ENCODE measurements at regions not wholly inside any gene's neighbourhood (a gene's known extent, or its start where the extent isn't known, plus 50 kb on each side); places are given as distances from the start of the nearest gene placed in this dataset.

DNA sequence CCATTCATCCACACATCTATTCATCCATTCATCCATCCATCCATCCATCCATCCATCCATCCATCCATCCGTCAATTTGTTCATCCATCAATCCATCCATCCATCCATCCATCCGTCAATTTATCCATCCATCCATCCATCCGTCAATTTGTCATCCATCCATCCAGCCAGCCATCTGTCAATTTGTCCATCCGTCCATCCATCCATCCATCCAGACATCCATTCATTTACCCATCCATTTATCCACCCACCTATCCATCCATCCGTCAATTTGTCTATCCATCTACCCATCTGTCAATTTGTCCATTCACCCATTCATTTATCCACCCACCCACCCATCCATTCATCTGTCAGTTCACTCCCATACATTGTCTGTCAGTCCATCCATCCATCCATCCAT lies 209.5 kb upstream of the ZNF536 start:
- 5% methylated on average over 5 of the region's 5 CpGs for whole genome bisulfite sequencing (ENCODE audit: missing lambda C conversion rate)
- H3K4me3 ChIP-seq = no peak overlapping the region
- TF ChIP-seq RCOR1 (IDR thresholded peaks at IDR 0.05; ENCODE audit: low read depth, low read length) (no peak), POLR2A (IDR thresholded peaks at IDR 0.05; ENCODE audit: low read length) (no peak), SREBF2 (IDR thresholded peaks at IDR 0.05) (no peak)
- TF ChIP-seq, protein P1, sequence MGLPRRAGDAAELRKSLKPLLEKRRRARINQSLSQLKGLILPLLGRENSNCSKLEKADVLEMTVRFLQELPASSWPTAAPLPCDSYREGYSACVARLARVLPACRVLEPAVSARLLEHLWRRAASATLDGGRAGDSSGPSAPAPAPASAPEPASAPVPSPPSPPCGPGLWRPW (IDR thresholded peaks at IDR 0.05) = no peak
- CTCF ChIA-PET = no interaction called here
- ATAC-seq (no peak), FAIRE-seq (no peak), DNase-seq (ENCODE audit: low read depth in 1 of 2, low spot score in 1 of 2) (no peak)
- H3K4me2 ChIP-seq = no peak overlapping the region
- no peaks in the 10 kb centered on the region for H3K4me1 ChIP-seq
- peaks cover 6% of the 10 kb centered on the region; the same call in 2 of the 3 replicates for H3K9me3 ChIP-seq
- H3K27ac ChIP-seq = no peak overlapping the region
- POLR2A ChIA-PET = no interaction called here

DNA sequence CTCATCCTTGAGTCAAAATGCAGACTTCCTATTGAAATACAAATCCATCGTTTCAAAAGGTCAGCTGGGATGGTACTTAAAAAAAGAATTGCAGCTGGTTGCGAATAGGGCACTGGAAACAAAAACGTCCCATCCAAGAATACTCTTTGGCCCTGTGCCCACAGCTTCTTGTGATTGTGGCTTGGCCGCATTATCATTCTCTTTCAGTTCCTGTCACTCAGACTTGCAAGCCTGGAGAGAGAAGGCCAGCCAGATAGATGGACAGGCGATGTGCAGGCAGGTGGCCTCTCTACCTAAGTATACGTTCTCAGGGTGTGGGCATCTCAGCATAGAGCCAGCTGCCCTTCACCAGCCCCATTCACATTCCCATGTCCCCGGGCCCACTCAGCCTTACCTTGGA lies 208.5 kb upstream of the ZNF536 start:
- POLR2A ChIA-PET = no interaction called here
- no peak for ATAC-seq
- FAIRE-seq = no peak
- H3K9me3 ChIP-seq = peaks cover 6% of the 10 kb centered on the region; the same call in 2 of the 3 replicates
- CTCF ChIA-PET = interaction anchor here (1.4 to 1.6 kb wide), 2 partner anchors 16 to 503 kb away, joined by 3 to 5 read pairs; no protein-coding TSS in a partner anchor
- no peak overlapping the region for H3K4me3 ChIP-seq
- WGBS (ENCODE audit: missing lambda C conversion rate) = 17% methylated on average over 7 of the region's 7 CpGs
- H3K4me1 ChIP-seq = no peaks in the 10 kb centered on the region
- DNase-seq (ENCODE audit: low read depth in 1 of 2, low spot score in 1 of 2) = no peak
- no peak overlapping the region for H3K4me2 ChIP-seq
- H3K27ac ChIP-seq = no peak overlapping the region
- no peak for TF ChIP-seq CEBPB (IDR thresholded peaks at IDR 0.05)
- TF ChIP-seq NR3C1 (IDR thresholded peaks at IDR 0.05) = no peak
- no peak for TF ChIP-seq TP53 (CRISPR knock-in tag; IDR thresholded peaks at IDR 0.05)
- TF ChIP-seq, protein P2, sequence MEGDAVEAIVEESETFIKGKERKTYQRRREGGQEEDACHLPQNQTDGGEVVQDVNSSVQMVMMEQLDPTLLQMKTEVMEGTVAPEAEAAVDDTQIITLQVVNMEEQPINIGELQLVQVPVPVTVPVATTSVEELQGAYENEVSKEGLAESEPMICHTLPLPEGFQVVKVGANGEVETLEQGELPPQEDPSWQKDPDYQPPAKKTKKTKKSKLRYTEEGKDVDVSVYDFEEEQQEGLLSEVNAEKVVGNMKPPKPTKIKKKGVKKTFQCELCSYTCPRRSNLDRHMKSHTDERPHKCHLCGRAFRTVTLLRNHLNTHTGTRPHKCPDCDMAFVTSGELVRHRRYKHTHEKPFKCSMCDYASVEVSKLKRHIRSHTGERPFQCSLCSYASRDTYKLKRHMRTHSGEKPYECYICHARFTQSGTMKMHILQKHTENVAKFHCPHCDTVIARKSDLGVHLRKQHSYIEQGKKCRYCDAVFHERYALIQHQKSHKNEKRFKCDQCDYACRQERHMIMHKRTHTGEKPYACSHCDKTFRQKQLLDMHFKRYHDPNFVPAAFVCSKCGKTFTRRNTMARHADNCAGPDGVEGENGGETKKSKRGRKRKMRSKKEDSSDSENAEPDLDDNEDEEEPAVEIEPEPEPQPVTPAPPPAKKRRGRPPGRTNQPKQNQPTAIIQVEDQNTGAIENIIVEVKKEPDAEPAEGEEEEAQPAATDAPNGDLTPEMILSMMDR (IDR thresholded peaks at IDR 0.05) = no peak

DNA sequence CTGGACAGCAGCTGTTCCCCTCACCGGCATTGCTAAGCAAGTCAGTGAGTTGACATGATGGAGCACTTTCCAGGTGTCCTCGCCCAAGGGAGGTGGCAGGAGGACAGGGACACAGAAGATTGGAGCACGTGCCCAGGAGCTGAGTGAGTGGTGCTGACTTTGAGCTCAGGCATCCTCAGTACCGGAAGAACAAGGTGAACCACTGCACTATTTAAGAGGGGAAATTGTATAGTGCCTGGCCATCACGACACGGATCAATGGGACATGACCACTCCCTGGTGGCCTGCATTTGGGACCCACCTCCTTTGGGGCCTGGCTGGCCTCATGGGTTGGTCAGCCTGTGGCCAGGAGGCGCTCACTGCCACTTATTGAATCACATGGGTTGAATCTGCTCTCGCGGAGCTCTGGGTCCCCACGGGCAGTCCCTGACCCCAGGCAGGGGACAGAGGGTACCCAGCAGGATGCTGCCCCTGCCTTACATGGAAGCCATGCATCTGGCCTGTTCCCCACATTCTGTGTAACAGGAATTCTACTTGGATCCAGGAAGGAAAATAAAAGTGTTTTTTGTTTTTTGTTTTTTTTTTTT lies 206.9 kb upstream of the ZNF536 start:
- TF ChIP-seq KDM1A (IDR thresholded peaks at IDR 0.05; ENCODE audit: low read depth) (no peak), POLR2A (IDR thresholded peaks at IDR 0.05; ENCODE audit: low read length) (peak; percentile 25; the same call in 1 of the 2 replicates)
- ATAC-seq (no peak), FAIRE-seq (no peak), DNase-seq (ENCODE audit: low read depth in 1 of 2, low spot score in 1 of 2) (no peak)
- CTCF ChIA-PET = no interaction called here
- peaks cover 6% of the 10 kb centered on the region for H3K9me3 ChIP-seq
- no peak overlapping the region for H3K4me2 ChIP-seq
- no peaks in the 10 kb centered on the region for H3K4me1 ChIP-seq
- POLR2A ChIA-PET = no interaction called here
- H3K4me3 ChIP-seq = no peak overlapping the region
- H3K27ac ChIP-seq = no peak overlapping the region
- 19% methylated on average over 10 of the region's 10 CpGs for WGBS (ENCODE audit: missing lambda C conversion rate)

DNA sequence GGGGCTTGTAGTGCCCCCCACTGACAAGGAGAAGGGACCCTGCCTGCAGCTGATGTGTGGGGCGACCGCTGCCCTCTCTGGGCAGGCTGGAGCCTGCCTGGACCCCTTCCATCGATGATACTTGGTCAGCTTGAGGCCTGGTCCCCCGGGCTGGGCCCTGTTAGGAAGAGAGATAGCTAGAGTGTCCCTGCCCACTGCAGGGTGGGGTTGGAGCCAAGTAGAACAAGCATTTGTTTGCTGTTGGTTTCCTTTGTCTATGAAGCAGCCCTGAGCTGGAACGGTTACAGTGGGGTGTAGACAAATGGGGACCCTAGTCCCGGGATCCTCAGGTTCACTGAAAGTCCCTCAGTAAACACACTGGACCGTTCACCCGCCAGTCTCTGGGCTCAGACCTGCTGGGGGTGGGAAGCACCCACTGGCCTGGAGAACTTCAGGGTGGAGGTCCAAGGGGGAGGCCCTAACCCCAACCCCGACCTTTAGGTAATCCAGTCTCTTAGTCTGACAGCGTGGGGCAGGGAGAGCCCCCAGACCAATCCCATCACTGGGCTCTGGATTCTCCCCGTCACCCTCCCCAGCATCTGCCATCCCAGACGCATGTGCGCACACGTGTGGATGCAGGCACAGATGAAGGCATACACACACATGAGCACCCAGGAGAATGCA lies 204.8 kb upstream of the ZNF536 start:
- H3K4me3 ChIP-seq = no peak overlapping the region
- ChIA-PET CTCF (interaction anchor here (1.1 kb wide), 1 partner anchor 11 kb away, joined by 3 read pairs; no protein-coding TSS in a partner anchor), POLR2A (no interaction called here)
- no peak overlapping the region for H3K27ac ChIP-seq
- no peaks in the 10 kb centered on the region for H3K4me1 ChIP-seq
- no peak for DNase-seq (ENCODE audit: low read depth in 1 of 2, low spot score in 1 of 2)
- no peak for ATAC-seq
- H3K9me3 ChIP-seq = peaks cover 6% of the 10 kb centered on the region
- FAIRE-seq = no peak
- no peak overlapping the region for H3K4me2 ChIP-seq
- 31% methylated on average over 14 of the region's 14 CpGs for WGBS (ENCODE audit: missing lambda C conversion rate)
- TF ChIP-seq HDAC2 (IDR thresholded peaks at IDR 0.05) = no peak
- no peak for TF ChIP-seq POLR2A (IDR thresholded peaks at IDR 0.05; ENCODE audit: low read length)
- no peak for TF ChIP-seq HOXA7 (CRISPR knock-in tag; IDR thresholded peaks at IDR 0.05)

DNA sequence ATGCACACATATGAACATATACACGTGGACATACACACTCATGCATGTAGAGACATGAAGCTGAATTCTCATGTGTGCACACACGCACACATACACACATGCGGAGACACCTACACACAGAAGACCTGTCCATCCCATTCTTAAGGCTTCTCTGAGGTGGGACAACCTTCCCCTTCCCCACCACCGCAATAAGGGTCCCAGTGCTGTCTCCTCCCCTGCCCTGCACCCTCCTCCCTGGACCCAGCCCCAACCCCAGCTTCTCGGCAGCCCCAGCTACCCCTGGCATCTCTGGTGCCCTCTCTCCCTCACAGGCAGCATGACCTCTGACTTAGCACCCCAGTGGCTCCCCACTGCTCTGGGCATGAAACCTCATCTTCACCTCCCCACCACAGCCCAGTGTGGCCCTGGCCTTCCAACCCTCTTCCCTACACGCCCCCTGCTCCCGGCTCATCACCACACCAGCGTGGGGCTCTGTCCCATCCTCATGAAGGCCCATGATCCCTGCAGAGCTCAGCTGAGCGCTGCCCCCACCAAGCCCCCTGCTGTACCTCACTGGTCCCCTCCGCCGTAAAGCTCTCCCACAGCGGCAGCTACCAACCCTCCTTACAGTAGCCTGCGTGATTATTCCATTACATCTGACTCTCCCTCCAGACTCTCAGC lies 204.1 kb upstream of the ZNF536 start:
- Histone ChIP-seq H3K9me3 (peaks cover 6% of the 10 kb centered on the region), H3K4me3 (no peak overlapping the region), H3K4me1 (no peaks in the 10 kb centered on the region), H3K4me2 (no peak overlapping the region), H3K27ac (no peak overlapping the region)
- DNase-seq (ENCODE audit: low read depth in 1 of 2, low spot score in 1 of 2) (no peak), FAIRE-seq (no peak), ATAC-seq (no peak)
- no peak for TF ChIP-seq NFE2L2 (conservative IDR thresholded peaks at IDR 0.05; ENCODE audit: low read length)
- no peak for TF ChIP-seq KDM5A (IDR thresholded peaks at IDR 0.05)
- 39% methylated on average over 13 of the region's 13 CpGs for WGBS (ENCODE audit: missing lambda C conversion rate)
- CTCF ChIA-PET = no interaction called here
- POLR2A ChIA-PET = no interaction called here

All from A549 (cell line).